GM19023 (cell line): ENCODE measurements at regions not wholly inside any gene's neighbourhood (a gene's known extent, or its start where the extent isn't known, plus 50 kb on each side); places are given as distances from the start of the nearest gene placed in this dataset.

Experiments used
- ATAC-seq: cut with Tn5 transposase; IDR thresholded peaks from one replicate; pipeline ENCODE4 v1.9.1; 2021; ENCODE audit warnings: mild to moderate bottlenecking, moderate library complexity; ENCODE audit not compliant: unreplicated experiment

GRCh38 chr2:15834381-15835031, 105.8 kb upstream of the MYCN start:
- no peak for ATAC-seq

- ATAC-seq: no peak
These were observed 104.2 kb upstream of the MYCN start for GRCh38 chr2:15835991-15836688.

- no peak for ATAC-seq
These were observed 103.4 kb upstream of the MYCN start for GRCh38 chr2:15836689-15837610.

GRCh38 chr2:15838481-15839090, 101.8 kb upstream of the MYCN start:
- no peak for ATAC-seq

GRCh38 chr2:15839426-15840124, 100.8 kb upstream of the MYCN start:
- ATAC-seq: no peak

GRCh38 chr2:15840148-15840547, 100.2 kb upstream of the MYCN start:
- no peak for ATAC-seq

- ATAC-seq: no peak
These were observed 99.4 kb upstream of the MYCN start for GRCh38 chr2:15840969-15841368.

GRCh38 chr2:15841776-15842560, 98.4 kb upstream of the MYCN start:
- no peak for ATAC-seq

GRCh38 chr2:15842758-15843666, 97.3 kb upstream of the MYCN start:
- no peak for ATAC-seq

GRCh38 chr2:15844211-15844801, 96.0 kb upstream of the MYCN start:
- no peak for ATAC-seq

GRCh38 chr2:15845294-15845693, 95.1 kb upstream of the MYCN start:
- ATAC-seq: no peak

GRCh38 chr2:15845737-15846405, 94.5 kb upstream of the MYCN start:
- ATAC-seq: no peak

- ATAC-seq: no peak
These were observed 93.7 kb upstream of the MYCN start for GRCh38 chr2:15846626-15847025.

GRCh38 chr2:15850534-15850933, 89.8 kb upstream of the MYCN start:
- ATAC-seq: no peak

GRCh38 chr2:15851076-15851693, 89.2 kb upstream of the MYCN start:
- no peak for ATAC-seq

GRCh38 chr2:15852811-15853210, 87.5 kb upstream of the MYCN start:
- no peak for ATAC-seq

- ATAC-seq: no peak
These were observed 86.4 kb upstream of the MYCN start for GRCh38 chr2:15853903-15854302.
